Right kidney (tissue), 1 donor: ENCODE measurements at regions not wholly inside any gene's neighbourhood (a gene's known extent, or its start where the extent isn't known, plus 50 kb on each side); places are given as distances from the start of the nearest gene placed in this dataset.

Experiments
- DNase-seq: peaks from one replicate; pipeline ENCODE4 v3.0.0-alpha.2; 2016

GRCh38 chr15:96390986-96391385, 60.5 kb downstream of the NR2F2 start:
- DNase-seq = no peak

DNA sequence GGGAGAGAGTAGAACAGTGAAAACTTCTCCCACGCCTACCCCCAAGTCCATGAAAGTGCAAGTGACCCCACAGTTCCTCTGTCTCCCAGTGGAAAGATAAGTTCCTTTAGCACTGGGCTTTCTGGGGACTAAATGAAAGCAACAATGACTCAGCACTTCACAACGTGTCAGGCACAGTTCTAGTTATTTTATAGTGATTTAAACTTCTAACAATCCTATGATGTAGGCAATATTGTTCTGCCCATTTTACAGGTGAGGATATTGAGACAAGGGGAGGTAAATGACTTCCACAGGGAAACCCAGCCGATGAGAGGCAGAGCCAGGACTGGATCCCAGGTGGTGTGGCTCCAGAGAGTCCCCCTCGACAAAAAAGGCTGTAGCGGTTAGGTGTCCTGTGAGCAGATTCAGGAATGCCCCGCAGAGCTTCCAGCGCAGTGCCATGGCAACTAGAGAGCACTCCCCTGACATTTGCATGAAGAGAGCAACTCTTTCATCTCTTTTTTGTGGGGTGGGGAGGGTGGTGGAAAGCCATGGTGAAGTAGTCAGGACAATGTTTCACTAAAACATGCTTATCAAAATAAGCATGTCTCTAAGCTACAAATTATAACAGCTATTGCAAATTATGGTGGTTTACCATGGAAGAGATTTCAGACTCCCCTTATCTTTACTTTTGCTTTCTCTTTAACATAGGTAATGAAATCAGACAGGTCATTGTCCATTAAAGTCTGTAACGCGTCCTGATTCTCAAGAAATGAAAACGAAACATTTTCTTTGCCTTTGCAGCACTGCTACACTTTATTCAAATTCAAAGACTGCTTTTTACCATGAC, 62.1 kb downstream of the NR2F2 start:
- no peak for DNase-seq

- DNase-seq = no peak
Observed at GRCh38 chr15:96393209-96393513, 62.7 kb downstream of the NR2F2 start.

DNA sequence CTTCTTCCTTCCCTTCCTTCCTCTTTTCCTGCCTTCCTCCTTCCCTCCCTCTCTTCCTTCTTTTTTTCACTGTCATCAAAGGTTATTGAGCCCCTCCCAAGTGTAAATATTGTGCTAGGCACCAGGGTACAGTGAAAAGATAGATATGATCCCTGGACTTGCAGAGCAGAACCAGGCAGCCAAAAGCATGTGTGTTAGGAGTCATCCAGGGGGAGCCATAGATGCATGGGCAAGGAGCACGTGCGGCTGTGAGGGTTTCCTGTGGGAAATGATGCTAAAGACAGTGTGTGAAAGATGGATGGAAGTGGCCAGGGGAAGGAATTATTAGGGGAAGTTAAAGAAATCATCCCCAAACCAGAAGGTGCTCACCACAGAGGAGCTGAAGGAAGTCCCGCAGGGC, 65.2 kb downstream of the NR2F2 start:
- DNase-seq = no peak

DNA sequence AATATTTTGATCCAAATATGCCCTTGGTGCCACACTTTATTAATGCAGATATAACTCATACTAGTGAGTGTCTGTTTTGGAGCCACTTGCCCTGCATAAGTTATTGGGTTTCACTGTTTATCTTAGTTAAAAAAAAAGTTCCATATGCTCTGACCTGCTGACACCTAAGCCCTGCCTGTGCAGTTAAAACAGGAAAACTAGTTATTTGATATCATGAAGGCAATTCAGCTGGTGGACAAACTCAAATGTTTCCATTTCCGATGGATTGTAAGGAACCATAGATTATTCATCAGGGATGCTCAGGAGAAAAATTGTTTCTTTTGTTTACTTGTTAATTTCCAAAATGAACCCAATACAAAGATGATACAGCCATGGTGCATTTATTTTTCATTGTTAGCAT, 68.3 kb downstream of the NR2F2 start:
- DNase-seq = no peak

- DNase-seq = no peak
Observed at GRCh38 chr15:96402403-96402802, 71.9 kb downstream of the NR2F2 start.

- no peak for DNase-seq
Observed at GRCh38 chr15:96403071-96403470, 72.6 kb downstream of the NR2F2 start.

DNA sequence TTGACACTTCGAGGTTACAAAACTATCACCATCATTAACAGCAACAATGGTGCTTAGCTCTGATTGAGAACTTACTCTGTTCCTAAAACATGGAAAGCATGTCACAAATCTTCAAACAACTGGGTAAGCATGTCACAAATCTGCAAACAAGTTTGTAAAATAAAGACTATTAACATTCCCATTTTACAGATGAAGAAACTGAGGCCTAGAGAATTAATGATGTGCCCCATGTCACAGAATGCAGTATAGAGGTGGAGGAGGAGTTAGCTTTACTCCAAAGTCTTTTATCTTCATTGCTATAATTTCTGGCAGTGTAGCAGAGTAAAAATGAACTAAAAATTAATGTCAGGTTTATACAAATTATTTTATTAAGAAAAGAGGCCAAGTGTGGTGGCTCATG, 73.4 kb downstream of the NR2F2 start:
- no peak for DNase-seq

GRCh38 chr15:96404560-96404959, 74.1 kb downstream of the NR2F2 start:
- DNase-seq = no peak

GRCh38 chr15:96406291-96406690, 75.8 kb downstream of the NR2F2 start:
- no peak for DNase-seq

DNA sequence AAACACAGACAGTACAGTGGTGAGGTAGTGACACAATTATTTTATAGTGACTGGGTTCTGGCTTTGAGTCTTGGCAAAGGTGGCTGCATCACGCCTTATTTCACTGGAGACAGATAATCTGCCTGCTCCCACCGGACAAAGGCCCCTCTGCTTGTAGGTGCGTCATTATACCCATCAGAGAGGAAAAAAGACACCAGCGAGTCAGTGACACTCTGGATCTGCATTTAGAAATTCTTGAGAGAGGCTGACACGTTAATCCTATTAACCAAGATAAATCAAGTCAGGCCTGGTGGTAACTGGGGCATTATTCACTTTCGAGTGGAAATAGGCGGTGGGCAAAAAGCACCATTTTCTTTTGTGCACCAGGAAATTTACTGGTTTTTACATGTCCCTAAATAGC, 76.2 kb downstream of the NR2F2 start:
- DNase-seq = no peak

GRCh38 chr15:96407482-96407881, 77.0 kb downstream of the NR2F2 start:
- DNase-seq = no peak

GRCh38 chr15:96408591-96409183, 78.2 kb downstream of the NR2F2 start:
- peak; percentile 62 for DNase-seq

GRCh38 chr15:96409215-96410138, 79.0 kb downstream of the NR2F2 start:
- DNase-seq = peak; percentile 82

DNA sequence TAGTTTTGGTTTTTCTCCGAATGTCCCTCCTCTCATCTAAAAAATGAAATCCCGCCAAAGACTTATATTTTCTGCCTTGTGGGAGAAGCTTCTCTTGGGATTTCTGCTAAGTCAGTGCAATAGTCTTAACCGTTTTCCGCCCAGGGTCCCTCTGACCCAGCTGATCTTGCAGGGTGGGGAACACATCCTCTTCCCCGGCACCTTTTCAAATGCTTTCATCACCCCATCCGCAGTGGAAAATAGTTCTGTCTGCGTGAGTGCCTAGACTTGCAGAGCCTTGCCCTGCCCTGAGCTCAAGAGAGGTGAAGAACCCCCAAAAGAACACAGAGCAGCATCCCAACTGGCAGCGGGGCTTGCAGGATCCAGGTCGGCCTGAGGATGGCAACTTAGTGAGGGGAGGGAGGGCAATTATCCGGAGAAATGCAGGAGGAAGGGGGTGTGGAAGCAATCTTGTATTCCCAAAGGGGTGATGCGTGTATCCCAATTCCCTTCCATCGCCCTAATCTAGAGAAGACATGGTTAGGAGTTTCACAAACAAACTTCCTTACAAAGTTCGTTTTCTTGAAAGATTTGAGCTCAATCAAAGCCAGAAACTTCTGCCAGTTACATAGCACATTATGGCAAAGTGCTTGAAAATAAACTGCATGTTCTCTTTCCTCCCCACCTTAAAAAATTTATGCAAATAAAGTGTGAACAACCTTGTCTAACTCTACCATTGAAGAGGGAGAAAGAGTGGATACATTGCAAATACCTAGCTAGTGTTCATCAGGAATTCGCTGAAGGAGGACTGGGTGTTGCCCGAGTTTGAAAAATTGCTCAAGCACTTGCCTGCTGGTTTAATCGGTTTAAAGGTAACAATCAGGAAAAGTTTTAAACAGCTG, 79.9 kb downstream of the NR2F2 start:
- peak; percentile 62 for DNase-seq

- DNase-seq = no peak
Observed at GRCh38 chr15:96411056-96412031, 80.8 kb downstream of the NR2F2 start.

- DNase-seq = no peak
Observed at GRCh38 chr15:96412045-96412905, 81.8 kb downstream of the NR2F2 start.

- DNase-seq = no peak
Observed at GRCh38 chr15:96412906-96413231, 82.4 kb downstream of the NR2F2 start.

- no peak for DNase-seq
Observed at GRCh38 chr15:96413657-96414056, 83.2 kb downstream of the NR2F2 start.

- DNase-seq = no peak
Observed at GRCh38 chr15:96414875-96415274, 84.4 kb downstream of the NR2F2 start.
